Uterus (tissue), 3 donors: ENCODE measurements at regions not wholly inside any gene's neighbourhood (a gene's known extent, or its start where the extent isn't known, plus 50 kb on each side); places are given as distances from the start of the nearest gene placed in this dataset.

Experiments used
- DNase-seq, 2 donors: peaks; one replicate each; pipeline ENCODE4 v3.0.0-alpha.2; 2019 to 2020
- H3K27ac ChIP-seq, 2 donors: fragments of 200-600 bp; sonication (generic); 1 replicate in 1 of 2; 2 replicates in 1 of 2; pipeline ENCODE4 v1.5.1; 2016 to 2018
- H3K27me3 ChIP-seq, 2 donors: fragments of 200-600 bp; sonication (generic); one replicate each; pipeline ENCODE4 v1.5.1; 2018 to 2019; ENCODE audit warnings: control low read depth in 1 of 2
- H3K36me3 ChIP-seq, 2 donors: fragments of 200-600 bp; sonication (generic); one replicate each; pipeline ENCODE4 v1.5.1; 2019; ENCODE audit warnings: control low read depth in 1 of 2
- H3K4me1 ChIP-seq, 2 donors: fragments of 200-600 bp; sonication (generic); one replicate each; pipeline ENCODE4 v1.5.1; 2018 to 2019; ENCODE audit warnings: control low read depth in 1 of 2
- H3K4me3 ChIP-seq, 2 donors: fragments of 200-600 bp; sonication (generic); 1 replicate in 1 of 2; 2 replicates in 1 of 2; pipeline ENCODE4 v1.5.1; 2018 to 2019; ENCODE audit warnings: mild to moderate bottlenecking in 1 of 2
- H3K9me3 ChIP-seq, 2 donors: fragments of 200-600 bp; sonication (generic); one replicate each; pipeline ENCODE4 v1.5.1; 2019; ENCODE audit warnings: control low read depth in 1 of 2
- POLR2A ChIP-seq, 2 donors: fragments of 450-650 bp; IDR thresholded peaks; one replicate each; pipeline ENCODE4 v1.6.1; 2016; ENCODE audit warnings: antibody characterized with exemption in 2 of 2, mild to moderate bottlenecking in 1 of 2, moderate library complexity in 1 of 2
- intact Hi-C: fragments of 100-400 bp; cut with DNase I; formaldehyde crosslinking; loops from one replicate; pipeline ENCODE4 v1.15.1; 2023; ENCODE audit warnings: low total_unique reads
- TF ChIP-seq, protein P1 (sequence below), 4 experiments: fragments of 200-600 bp in 2 of 4; fragments of 450-650 bp in 2 of 4; sonication (generic) in 2 of 4; IDR thresholded peaks; one replicate each; pipeline ENCODE4 v1.5.1; 2016 to 2019; ENCODE audit warnings: antibody characterized with exemption in 4 of 4, mild to moderate bottlenecking in 2 of 4, moderate library complexity in 1 of 4
- donor health status: DM: yes; HTN: yes; CAD: no.

GRCh38 chr4:123144616-123145015 lies 222.2 kb upstream of the NUDT6 start:
- H3K36me3 ChIP-seq: no peaks in the 10 kb centered on the region
- no peaks in the 10 kb centered on the region for H3K27me3 ChIP-seq
- TF ChIP-seq POLR2A (IDR thresholded peaks at IDR 0.05): no peak
- TF ChIP-seq, protein P1, sequence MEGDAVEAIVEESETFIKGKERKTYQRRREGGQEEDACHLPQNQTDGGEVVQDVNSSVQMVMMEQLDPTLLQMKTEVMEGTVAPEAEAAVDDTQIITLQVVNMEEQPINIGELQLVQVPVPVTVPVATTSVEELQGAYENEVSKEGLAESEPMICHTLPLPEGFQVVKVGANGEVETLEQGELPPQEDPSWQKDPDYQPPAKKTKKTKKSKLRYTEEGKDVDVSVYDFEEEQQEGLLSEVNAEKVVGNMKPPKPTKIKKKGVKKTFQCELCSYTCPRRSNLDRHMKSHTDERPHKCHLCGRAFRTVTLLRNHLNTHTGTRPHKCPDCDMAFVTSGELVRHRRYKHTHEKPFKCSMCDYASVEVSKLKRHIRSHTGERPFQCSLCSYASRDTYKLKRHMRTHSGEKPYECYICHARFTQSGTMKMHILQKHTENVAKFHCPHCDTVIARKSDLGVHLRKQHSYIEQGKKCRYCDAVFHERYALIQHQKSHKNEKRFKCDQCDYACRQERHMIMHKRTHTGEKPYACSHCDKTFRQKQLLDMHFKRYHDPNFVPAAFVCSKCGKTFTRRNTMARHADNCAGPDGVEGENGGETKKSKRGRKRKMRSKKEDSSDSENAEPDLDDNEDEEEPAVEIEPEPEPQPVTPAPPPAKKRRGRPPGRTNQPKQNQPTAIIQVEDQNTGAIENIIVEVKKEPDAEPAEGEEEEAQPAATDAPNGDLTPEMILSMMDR (IDR thresholded peaks at IDR 0.05): no peak
- no peak overlapping the region for H3K4me3 ChIP-seq
- DNase-seq: no peak
- no peak overlapping the region for H3K27ac ChIP-seq
- intact Hi-C loops: no loop called here
- H3K4me1 ChIP-seq: no peaks in the 10 kb centered on the region
- H3K9me3 ChIP-seq: no peaks in the 10 kb centered on the region

DNA sequence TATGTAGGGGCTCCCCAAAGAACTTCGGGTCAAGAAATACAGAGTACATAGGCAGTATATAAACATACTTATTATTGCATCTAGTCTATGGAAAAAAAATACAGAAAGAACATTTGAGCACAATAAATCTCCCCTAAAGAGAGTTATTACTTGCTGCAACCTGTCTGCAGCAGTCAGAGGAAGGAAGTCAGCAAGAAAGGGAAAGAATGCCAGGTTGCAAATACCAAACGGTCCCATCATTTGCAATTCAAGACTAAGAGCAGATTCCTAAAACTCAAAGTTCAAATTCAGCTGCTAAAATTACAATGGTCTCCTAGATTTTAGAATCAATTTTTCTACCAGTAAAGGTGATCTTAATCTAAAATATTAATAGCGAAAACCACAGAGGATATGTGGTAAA lies 236.2 kb upstream of the NUDT6 start:
- TF ChIP-seq, protein P1 (IDR thresholded peaks at IDR 0.05): no peak
- no peak for TF ChIP-seq POLR2A (IDR thresholded peaks at IDR 0.05)
- Histone ChIP-seq H3K36me3 (no peaks in the 10 kb centered on the region), H3K9me3 (no peaks in the 10 kb centered on the region), H3K4me3 (no peak overlapping the region), H3K27me3 (no peaks in the 10 kb centered on the region), H3K4me1 (no peaks in the 10 kb centered on the region), H3K27ac (no peak overlapping the region)
- DNase-seq: no peak
- intact Hi-C loops: no loop called here

- Histone ChIP-seq H3K9me3 (no peaks in the 10 kb centered on the region), H3K27ac (no peak overlapping the region), H3K4me3 (no peak overlapping the region), H3K27me3 (no peaks in the 10 kb centered on the region), H3K4me1 (no peaks in the 10 kb centered on the region), H3K36me3 (no peaks in the 10 kb centered on the region)
- no peak for TF ChIP-seq POLR2A (IDR thresholded peaks at IDR 0.05)
- TF ChIP-seq, protein P1 (IDR thresholded peaks at IDR 0.05): no peak
- no peak for DNase-seq
- intact Hi-C loops: no loop called here
Measured at GRCh38 chr4:123159479-123159878, 237.1 kb upstream of the NUDT6 start.

- Histone ChIP-seq H3K36me3 (no peaks in the 10 kb centered on the region), H3K9me3 (no peaks in the 10 kb centered on the region), H3K27ac (no peak overlapping the region), H3K4me1 (no peaks in the 10 kb centered on the region), H3K27me3 (no peaks in the 10 kb centered on the region), H3K4me3 (no peak overlapping the region)
- intact Hi-C loops: no loop called here
- no peak for TF ChIP-seq POLR2A (IDR thresholded peaks at IDR 0.05)
- TF ChIP-seq, protein P1 (IDR thresholded peaks at IDR 0.05): no peak
- no peak for DNase-seq
Measured at GRCh38 chr4:123162859-123163258, 233.7 kb upstream of the SPRY1 start.

DNA sequence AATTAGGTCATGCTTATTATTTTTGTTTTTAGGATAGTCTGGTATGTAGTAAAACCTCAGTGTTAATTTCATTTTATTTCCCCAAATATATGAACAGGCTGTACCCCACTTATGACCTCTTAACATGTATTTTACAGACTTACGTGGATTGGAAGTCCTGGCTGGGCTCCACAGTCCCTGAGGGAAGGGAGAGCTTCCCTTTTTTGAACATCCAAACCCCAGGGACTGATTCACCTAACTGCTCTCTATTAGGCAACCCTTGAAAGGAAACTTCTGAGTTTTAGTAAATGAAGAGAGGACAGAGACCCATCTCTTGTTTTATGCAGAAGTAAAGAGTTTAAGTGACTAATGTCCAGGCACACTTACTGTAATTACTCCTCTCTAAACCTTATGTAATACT lies 233.1 kb upstream of the SPRY1 start:
- intact Hi-C loops: no loop called here
- TF ChIP-seq, protein P1 (IDR thresholded peaks at IDR 0.05): no peak
- no peak for TF ChIP-seq POLR2A (IDR thresholded peaks at IDR 0.05)
- no peak overlapping the region for H3K27ac ChIP-seq
- no peaks in the 10 kb centered on the region for H3K4me1 ChIP-seq
- H3K27me3 ChIP-seq: no peaks in the 10 kb centered on the region
- H3K36me3 ChIP-seq: no peaks in the 10 kb centered on the region
- H3K4me3 ChIP-seq: no peak overlapping the region
- no peaks in the 10 kb centered on the region for H3K9me3 ChIP-seq
- DNase-seq: no peak
